Skin of body (tissue), 1 donor: ENCODE measurements at regions not wholly inside any gene's neighbourhood (a gene's known extent, or its start where the extent isn't known, plus 50 kb on each side); places are given as distances from the start of the nearest gene placed in this dataset.

ENCODE experiments used
- DNase-seq: peaks from one replicate; lab custom pipeline; 2025; lab: John Stamatoyannopoulos, UW

DNA sequence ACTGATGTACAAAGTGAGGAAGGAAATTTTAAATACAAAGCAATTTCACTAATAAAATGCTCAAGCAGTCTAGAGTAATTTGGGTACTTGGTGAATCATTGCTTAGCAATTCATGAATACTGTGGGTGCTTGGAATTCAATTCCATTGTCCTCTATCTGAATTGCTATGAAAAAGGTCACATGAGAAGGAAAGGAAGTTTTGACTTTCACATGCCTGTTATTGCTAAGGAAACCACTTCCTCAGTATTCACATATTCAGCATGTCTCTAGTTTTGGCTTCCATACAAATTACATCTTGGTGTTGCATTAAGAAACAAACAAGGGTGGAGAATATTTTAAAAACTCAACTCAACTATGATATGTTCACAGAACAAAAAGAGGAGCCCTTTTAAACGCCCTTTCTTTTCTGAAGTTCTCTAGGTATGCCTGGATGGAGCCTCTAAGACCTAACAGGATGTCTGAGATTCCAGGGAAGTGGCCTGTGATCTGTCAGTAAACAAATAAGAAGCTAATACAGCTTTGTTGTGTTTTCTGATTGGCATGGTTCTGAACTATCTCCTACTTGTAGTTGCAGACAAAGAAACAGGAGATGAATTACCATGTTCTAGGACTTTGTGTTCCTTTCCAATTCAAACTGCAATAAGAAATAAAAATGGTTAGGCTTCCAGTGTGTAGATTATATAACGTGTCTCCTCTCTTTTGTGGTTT lies 190.4 kb downstream of the OGFRL1 start:
- peak; percentile 62 for DNase-seq

DNA sequence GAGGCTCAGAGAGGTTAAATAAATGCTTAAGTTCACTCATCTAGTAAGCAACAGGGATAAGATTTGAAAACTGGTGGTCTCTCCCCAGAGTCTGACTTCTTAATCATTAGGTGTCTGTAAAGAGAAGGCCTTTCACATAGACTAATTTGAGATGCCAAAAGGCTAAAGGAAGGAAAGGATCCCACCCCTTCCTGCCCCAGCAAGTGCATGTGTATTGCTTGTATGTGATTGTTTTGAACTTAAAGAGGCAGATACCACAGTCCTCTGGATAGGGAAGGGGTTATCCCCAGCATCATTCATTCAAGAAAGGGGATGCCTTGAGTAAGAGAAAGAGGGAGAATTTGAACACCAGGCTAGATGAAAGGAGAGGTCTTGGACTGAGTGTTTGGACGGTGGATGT lies 192.0 kb downstream of the OGFRL1 start:
- DNase-seq, result no peak

GRCh38 chr6:71481011-71481410 lies 192.4 kb downstream of the OGFRL1 start:
- DNase-seq, result no peak

DNA sequence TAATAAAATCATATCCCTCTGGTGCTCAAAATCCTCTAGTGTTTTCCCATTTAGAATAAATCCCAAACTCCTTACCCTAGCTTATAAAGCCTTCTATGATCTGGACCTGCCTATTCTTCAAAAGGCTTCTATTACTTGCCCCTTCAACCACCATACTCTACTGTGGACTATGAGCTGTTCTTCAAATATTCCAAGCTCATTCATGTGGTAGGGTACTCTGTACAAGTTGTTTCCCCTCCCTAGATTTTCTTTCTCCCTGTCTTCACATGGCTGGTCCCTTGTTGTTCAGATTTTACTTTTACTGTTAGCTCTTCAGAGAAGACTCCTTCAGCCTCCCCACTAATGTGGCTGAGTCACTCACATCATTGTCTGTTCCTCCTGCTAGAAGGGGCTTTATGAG lies 193.2 kb downstream of the OGFRL1 start:
- DNase-seq, result no peak

DNA sequence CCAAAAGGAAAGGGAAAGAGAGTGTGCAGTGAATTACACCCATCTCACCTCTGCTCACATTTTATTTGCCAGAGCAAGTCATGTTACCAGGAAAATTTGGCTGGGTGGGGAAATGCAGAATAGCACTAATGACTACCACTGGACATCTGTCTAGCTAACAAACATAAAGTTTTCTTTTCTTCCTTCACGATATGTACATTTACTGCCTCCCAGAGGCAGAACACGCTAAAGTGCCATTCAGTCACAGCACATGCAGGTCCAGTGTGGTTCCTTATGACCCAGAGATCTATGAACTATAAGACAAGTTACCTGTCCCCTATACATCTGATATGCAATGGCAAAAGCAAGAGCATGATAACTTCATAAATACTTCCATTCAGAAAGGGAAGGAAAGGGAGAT lies 194.1 kb downstream of the OGFRL1 start:
- no peak for DNase-seq

DNA sequence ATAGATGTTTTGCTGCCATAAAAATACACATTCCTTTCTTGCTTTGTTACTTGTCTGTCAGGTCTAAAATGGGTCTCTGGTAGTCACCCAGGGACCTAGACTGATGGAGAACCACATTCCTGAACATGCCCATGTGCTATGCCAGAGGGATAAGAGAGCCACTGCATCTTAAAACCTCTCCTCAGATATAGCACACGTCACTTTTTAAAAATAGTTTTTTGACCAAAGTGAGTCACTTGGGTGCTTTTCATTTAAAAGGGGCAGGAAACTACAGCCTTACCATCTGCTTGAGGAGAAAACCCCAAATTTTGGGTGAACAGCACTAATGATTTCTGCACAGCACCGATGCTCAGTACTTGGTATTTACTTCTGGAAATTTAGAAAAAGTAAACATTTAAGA lies 197.8 kb downstream of the OGFRL1 start:
- DNase-seq, result no peak

DNA sequence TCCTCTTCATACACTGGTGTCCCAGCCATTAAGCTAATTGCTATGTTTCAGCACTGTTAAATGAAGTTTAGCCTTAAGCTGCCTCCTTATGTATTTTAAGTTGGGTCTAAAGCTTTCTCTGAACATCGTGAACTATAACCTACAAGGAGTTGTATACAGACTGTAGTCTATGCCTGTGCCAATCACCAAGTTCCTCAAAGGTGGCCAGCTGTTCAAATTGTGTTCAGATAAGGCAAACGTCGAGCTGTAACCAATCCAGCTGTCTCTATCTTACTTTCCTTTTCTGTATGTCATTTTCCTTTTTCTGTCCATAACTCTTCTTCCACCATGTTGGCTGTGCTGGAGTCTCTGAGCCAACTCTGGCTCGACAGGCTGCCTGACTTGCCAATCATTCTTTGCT lies 199.6 kb downstream of the OGFRL1 start:
- no peak for DNase-seq

DNA sequence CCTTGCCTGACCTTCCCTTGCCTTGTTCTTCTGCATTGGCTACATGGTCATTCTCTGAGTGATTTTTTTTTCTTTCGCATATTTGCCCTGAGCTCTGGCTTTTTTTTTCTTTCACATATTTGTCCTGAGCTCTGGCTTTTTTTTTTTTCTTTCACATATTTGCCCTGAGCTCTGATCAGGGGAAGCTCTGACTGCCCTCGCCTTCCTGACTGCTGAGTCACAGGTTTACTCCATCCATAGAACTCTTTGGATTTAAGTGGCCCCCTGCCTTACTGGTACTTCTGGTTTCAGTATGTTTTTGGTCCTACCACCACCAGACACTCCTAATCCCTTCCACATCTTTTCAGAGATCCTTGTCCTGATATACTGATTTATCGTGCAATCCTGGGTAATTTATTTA lies 201.1 kb downstream of the OGFRL1 start:
- DNase-seq, result no peak

DNA sequence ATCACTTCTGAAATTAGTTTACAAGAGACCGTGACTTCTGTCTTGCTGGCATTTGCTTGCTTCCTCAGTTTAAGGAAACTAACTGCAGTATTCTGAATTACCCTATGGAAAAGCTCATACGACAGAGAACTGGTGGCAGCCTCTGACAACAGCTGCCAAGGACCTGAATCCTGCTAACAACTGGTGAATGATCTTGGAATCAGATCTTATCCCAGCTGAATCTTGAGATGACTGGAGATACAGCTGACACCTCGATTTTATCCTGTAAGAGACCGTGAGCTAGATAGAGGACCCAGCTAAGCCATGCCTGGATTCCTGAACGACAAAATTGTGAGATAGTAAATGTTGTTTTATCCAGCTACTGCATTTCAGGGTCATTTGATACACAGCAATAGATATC lies 202.3 kb downstream of the OGFRL1 start:
- DNase-seq, result no peak

GRCh38 chr6:71491844-71492243 lies 203.2 kb downstream of the OGFRL1 start:
- DNase-seq, result no peak

DNA sequence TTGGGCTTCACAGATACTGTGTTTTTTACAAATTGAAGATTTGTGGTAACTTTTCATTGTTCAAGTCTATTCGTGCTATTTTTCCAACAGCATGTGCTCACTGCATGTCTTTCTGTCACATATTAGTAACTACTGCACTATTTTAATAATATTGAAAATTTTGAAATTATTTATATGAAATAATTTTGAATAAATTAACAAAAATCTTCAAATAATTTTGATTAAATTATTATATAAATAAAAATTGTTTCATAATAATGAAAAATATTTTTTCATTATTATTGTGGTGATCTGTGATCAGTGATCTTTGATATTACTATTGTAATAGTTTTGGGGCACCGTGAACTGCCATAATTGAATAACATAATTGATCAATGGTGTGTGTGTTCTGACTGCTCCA lies 204.1 kb downstream of the OGFRL1 start:
- no peak for DNase-seq

DNA sequence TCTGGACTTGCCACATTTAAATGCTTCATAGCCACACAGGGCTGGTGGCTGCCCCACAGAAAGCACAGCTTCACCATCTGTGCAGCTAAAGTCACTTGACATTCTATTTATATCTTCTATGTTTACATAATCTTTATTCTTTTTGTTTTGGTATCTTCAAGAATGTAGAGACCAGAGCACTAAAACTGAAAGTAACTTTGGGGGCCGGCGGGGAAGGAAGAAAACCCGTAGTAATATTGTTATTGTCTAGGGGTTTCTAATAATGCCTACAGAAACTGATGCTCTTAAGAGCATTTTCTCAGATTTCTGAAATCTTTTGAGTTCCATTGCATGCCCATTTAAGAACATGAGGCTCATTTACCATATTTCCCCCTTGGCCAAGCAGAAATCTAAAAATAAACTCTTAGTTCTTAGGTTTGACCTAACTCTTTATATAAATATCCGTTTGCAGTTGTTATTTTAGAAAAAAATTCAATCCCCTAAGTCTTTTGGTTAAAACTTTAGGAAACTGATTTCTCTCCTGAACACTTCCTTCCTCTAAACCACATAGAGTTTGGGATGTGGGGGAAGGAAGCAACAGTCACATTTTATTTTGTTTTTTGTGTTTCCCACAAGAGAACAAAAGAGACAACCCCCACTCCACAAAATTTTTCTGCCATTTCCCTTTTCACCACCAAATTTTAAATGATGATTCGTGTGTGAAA lies 207.6 kb downstream of the OGFRL1 start:
- no peak for DNase-seq

DNA sequence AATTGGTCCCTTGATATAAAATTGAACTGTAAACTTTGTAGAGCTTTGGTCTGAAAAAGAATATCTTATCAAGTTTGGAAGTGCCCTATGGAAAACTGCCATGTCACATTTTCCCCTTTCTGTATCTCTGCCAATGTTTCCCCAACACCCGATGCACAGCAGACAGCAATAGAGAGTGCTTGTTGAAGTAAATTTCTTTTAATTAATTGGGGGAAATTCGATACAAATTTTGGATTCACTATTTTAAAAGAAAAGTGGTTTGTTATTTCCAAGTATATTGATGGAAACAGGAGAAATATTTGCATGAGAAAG lies 208.1 kb downstream of the OGFRL1 start:
- no peak for DNase-seq

DNA sequence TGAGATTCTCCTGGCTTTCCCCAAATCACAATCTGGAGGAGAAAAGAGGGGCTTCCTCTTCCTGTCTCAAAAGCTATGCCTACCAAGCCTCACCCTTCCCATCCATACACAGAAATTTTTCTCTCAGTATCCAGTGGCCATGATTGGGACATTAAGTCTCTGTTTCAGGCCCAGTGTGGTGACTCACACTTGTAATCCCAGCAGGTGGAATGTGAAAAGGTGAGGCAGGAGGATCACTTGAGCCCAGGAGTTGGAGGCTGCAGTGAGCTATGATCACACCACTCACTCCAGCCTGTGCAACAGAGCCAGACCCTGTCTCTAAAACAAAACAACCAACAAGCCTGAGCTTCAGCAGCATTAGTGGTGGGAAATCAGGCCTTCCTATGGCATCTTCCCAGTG lies 210.0 kb downstream of the OGFRL1 start:
- DNase-seq, result no peak

GRCh38 chr6:71499667-71500066 lies 211.1 kb downstream of the OGFRL1 start:
- no peak for DNase-seq

DNA sequence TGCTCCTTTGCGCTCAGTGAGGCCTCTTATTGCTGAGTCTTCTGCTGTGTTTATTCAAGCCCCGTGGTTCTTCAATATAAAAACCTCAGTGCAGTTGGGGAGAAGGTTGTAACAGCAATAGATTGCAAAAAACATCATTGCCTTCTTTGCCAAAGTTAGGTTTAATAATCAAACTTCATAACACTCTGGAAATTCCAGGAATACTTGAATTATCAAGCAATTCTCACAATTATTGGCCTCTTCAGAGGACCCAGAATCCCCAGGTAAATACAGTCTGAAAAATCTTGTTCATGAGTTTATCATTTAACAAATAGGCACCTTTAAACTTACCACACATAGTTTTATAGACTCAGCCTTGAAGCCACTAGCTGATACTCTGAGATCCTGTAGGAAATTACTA lies 213.6 kb downstream of the OGFRL1 start:
- no peak for DNase-seq

GRCh38 chr6:71502956-71503355 lies 214.3 kb downstream of the OGFRL1 start:
- DNase-seq, result no peak

GRCh38 chr6:71507183-71507582 lies 218.6 kb downstream of the OGFRL1 start:
- DNase-seq, result no peak

DNA sequence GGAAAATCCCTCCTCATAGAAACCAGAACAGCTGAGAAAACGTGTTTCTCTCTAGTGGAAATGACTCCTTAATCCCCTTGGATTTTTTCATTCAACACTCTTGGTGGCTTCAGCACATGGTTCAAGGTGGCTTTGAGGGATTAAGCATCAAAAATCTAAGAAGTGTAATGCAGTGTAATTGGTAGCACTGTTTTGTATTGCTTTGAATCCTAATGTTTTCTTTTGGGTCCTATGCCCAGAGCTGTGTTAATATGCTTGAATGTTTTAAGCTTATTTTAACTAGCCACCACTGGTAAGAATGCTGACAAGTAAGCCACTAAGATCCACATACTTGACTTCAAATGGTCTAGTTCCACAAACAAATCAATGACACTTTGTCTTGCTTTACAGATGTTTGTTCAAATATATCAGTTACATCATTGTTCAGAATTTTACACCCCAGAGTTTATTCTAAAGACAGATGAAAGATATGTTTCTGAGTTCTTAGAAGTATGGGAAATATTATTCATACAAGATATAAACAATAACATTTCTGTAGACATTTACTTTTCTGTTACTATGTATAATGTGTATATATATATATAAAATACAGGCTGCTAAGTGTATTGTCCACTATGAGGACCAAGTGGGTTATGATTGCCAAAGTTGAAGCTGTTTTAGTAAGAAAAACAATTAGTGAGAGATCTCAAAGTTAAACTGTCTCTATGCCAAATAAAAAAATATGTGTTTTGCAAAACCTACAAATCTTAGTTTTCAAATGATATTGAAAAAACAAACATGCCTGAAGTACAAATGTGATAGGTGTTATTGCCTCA lies 220.8 kb downstream of the OGFRL1 start:
- no peak for DNase-seq

GRCh38 chr6:71510057-71510713 lies 221.6 kb downstream of the OGFRL1 start:
- DNase-seq, result no peak

GRCh38 chr6:71510856-71511255 lies 222.2 kb downstream of the OGFRL1 start:
- no peak for DNase-seq

- no peak for DNase-seq
Observed at GRCh38 chr6:71512256-71512655, 223.6 kb downstream of the OGFRL1 start.
